A549 (cell line): ENCODE measurements at regions not wholly inside any gene's neighbourhood (a gene's known extent, or its start where the extent isn't known, plus 50 kb on each side); places are given as distances from the start of the nearest gene placed in this dataset.

Experiments used
- CBX8 ChIP-seq: fragments of 200-600 bp; sonication (generic); IDR thresholded peaks from 2 replicates; pipeline ENCODE4 v1.6.1; 2016
- CTCF ChIP-seq: fragments of >200 bp; sonication (Bioruptor Twin); formaldehyde crosslinking; IDR thresholded peaks from 3 replicates; pipeline ENCODE4 v1.5.1; 2016
- ELK1 ChIP-seq: fragments of 150-350 bp; IDR thresholded peaks from 2 replicates; pipeline ENCODE4 v1.6.1; 2014; ENCODE audit warnings: low read depth, mild to moderate bottlenecking, low read length
- EP300 ChIP-seq, 2 experiments: fragments of >200 bp; sonication (Bioruptor Twin); formaldehyde crosslinking; IDR thresholded peaks; 2 replicates in 1 of 2; 3 replicates in 1 of 2; pipeline ENCODE4 v1.6.1; 2016 to 2017
- ESRRA ChIP-seq: fragments of 150-350 bp; IDR thresholded peaks from 2 replicates; pipeline ENCODE4 v1.6.1; 2014; ENCODE audit warnings: mild to moderate bottlenecking, low read length, borderline replicate concordance
- GATA3 ChIP-seq: IDR thresholded peaks from 2 replicates; pipeline ENCODE4 v1.6.1; 2012; ENCODE audit warnings: borderline replicate concordance
- HOXA7 ChIP-seq: fragments of 250-450 bp; sonication (Bioruptor Pico); IDR thresholded peaks from 2 replicates; pipeline ENCODE4 v1.5.0; 2020; ENCODE audit warnings: mild to moderate bottlenecking, moderate library complexity
- MAX ChIP-seq: IDR thresholded peaks from 2 replicates; pipeline ENCODE4 v1.6.1; 2012
- POLR2A ChIP-seq: IDR thresholded peaks from 2 replicates; pipeline ENCODE4 v1.6.1; 2012; ENCODE audit warnings: mild to moderate bottlenecking, low read length
- RAD21 ChIP-seq, 2 experiments: fragments of >200 bp in 1 of 2; sonication (Bioruptor Twin) in 1 of 2; formaldehyde crosslinking in 1 of 2; IDR thresholded peaks in 1 of 2; conservative IDR thresholded peaks in 1 of 2; 2 replicates in 1 of 2; 3 replicates in 1 of 2; pipeline ENCODE4 v1.6.1; 2012 to 2018; ENCODE audit warnings: inconsistent platforms in 1 of 2
- RCOR1 ChIP-seq: fragments of 150-350 bp; IDR thresholded peaks from 2 replicates; pipeline ENCODE4 v1.6.1; 2014; ENCODE audit warnings: antibody characterized with exemption, low read length, low read depth
- RFX5 ChIP-seq: fragments of 450-650 bp; IDR thresholded peaks from 2 replicates; pipeline ENCODE4 v1.7.1; 2014; ENCODE audit warnings: antibody characterized with exemption, mild to moderate bottlenecking, moderate library complexity
- ZNF302 ChIP-seq: fragments of 250-450 bp; sonication (Bioruptor Pico); IDR thresholded peaks from 2 replicates; pipeline ENCODE4 v1.9.0; 2021; ENCODE audit warnings: inconsistent platforms, mild to moderate bottlenecking, moderate library complexity

GRCh38 chr6:77264970-77265369 is 198.3 kb downstream of the HTR1B start:
- TF ChIP-seq ELK1: no peak
- no peak for TF ChIP-seq POLR2A
- TF ChIP-seq EP300 (IDR thresholded peaks at IDR 0.05): no peak
- TF ChIP-seq RAD21 (conservative IDR thresholded peaks at IDR 0.05 in 1 of 2, IDR thresholded peaks at IDR 0.05 in 1 of 2): no peak
- no peak for TF ChIP-seq ZNF302 (CRISPR knock-in tag)
- TF ChIP-seq MAX: no peak
- no peak for TF ChIP-seq RCOR1
- TF ChIP-seq RFX5: no peak
- no peak for TF ChIP-seq HOXA7 (CRISPR knock-in tag)
- no peak for TF ChIP-seq CTCF
- no peak for TF ChIP-seq CBX8
- TF ChIP-seq ESRRA: no peak
- no peak for TF ChIP-seq GATA3
